Loucy (cell line): ENCODE measurements at regions not wholly inside any gene's neighbourhood (a gene's known extent, or its start where the extent isn't known, plus 50 kb on each side); places are given as distances from the start of the nearest gene placed in this dataset.

Experiments
- CTCF ChIP-seq: fragments of 200-600 bp; sonication (generic); conservative IDR thresholded peaks from 2 replicates; pipeline ENCODE4 v1.5.1; 2014; ENCODE audit warnings: mild to moderate bottlenecking, antibody characterized with exemption, low read length
- EZH2phosphoT487 ChIP-seq: fragments of 200-600 bp; IDR thresholded peaks from 2 replicates; pipeline ENCODE4 v1.6.1; 2018; ENCODE audit warnings: antibody characterized with exemption, mild to moderate bottlenecking, moderate library complexity, borderline replicate concordance

- TF ChIP-seq CTCF (no peak), EZH2phosphoT487 (no peak)
Measured at GRCh38 chr11:82007521-82007920, 726.1 kb downstream of the FAM181B start.
